AG10803 (cell line): ENCODE measurements at regions not wholly inside any gene's neighbourhood (a gene's known extent, or its start where the extent isn't known, plus 50 kb on each side); places are given as distances from the start of the nearest gene placed in this dataset.

Experiments
- DNase-seq: peaks from one replicate; pipeline ENCODE4 v3.0.0; 2010; ENCODE audit warnings: low read depth
- H3K4me3 ChIP-seq: 2 replicates; pipeline ENCODE4 v1.5.1; 2011; ENCODE audit warnings: mild to moderate bottlenecking, low read length, control low read depth
- CTCF ChIP-seq: conservative IDR thresholded peaks from 2 replicates; pipeline ENCODE4 v1.5.1; 2011; ENCODE audit warnings: mild to moderate bottlenecking, low read length, control low read depth, inconsistent platforms

GRCh38 chr4:136737066-136737465 lies 795.2 kb downstream of the PCDH18 start:
- H3K4me3 ChIP-seq = no peak overlapping the region
- TF ChIP-seq CTCF = no peak
- DNase-seq = no peak

GRCh38 chr4:136731025-136731424 lies 801.3 kb downstream of the PCDH18 start:
- TF ChIP-seq CTCF = no peak
- H3K4me3 ChIP-seq = no peak overlapping the region
- no peak for DNase-seq

DNA sequence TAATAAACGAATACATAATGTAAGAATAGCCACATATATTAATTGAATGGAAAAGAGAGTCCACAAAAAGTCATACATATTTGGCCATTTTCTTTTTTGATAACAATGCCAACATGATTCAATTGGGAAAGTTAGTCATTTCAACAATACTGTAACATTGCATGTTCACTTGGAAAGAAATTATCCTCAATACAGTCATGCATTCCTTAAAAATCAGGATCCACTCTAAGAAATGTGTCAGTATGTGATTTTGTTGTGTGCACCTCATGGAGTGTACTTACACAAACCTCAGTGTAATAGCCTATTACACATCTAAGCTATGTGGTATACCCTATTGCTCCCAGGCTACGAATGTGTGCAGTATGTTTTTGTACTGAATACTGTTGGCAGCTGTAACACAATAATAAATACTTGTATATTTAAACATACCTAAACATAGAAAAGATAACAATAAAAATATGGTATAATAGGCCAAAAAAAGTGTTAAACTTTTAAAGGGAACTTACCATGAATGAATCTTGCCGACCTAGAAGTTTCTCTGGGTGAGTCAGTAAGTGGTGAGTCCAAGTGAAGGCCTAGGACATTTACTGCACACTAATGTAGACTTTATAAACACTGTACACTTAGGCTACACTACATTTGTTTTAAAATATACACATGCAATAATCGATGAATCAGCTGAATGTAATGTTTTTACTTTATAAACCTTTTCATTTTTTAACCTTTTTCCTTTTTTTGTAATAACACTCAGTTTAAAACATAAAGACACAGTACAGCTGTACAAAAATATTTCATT lies 806.8 kb downstream of the PCDH18 start:
- H3K4me3 ChIP-seq = no peak overlapping the region

DNA sequence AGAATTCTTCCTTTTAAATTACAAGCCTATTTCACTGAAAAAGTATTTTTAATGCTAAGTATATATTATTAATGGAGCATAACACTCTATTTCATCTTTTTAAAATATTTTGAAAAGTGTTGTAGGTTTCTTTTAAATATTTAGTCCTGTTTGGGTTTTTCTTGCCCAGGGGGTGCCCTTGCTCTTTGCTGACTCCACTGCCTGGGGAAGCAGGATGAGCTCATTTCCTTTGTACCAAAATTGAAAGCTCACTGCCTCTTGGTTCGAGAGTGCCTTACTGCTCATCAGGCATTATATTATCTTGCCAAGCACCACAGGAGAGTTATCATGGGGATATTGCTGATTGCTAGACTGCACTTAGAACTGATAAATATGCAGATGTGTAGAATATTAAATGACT lies 819.2 kb downstream of the PCDH18 start:
- DNase-seq = no peak
- TF ChIP-seq CTCF = no peak
- no peak overlapping the region for H3K4me3 ChIP-seq

More for the DNA sequence above, 806.8 kb downstream of the PCDH18 start:
- no peak for TF ChIP-seq CTCF
- no peak for DNase-seq

- no peak for DNase-seq
- H3K4me3 ChIP-seq = no peak overlapping the region
- TF ChIP-seq CTCF = no peak
Observed at GRCh38 chr4:136709897-136710296, 822.4 kb downstream of the PCDH18 start.

- no peak for DNase-seq
- TF ChIP-seq CTCF = no peak
- no peak overlapping the region for H3K4me3 ChIP-seq
Observed at GRCh38 chr4:136706942-136707341, 825.4 kb downstream of the PCDH18 start.

DNA sequence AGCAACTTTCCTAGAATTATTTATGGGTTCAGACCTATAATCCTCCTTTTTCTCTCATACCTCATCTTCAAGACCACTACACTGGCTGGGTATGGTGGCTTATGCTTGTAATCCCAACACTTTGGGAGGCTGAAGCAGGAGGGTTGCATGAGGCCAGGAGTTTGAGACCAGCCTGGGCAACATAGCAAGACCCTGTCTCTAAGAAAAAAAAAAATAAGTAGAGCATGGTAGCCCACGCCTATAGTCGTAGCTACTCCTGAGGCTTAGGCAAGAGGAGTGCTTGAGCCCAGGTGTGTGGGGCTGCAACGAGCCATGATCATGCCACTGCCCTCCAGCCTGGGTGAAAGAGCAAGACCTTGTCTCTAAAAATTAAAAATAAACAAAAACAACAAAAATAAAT lies 832.4 kb downstream of the PCDH18 start:
- DNase-seq = no peak
- no peak for TF ChIP-seq CTCF
- H3K4me3 ChIP-seq = no peak overlapping the region
